ENCODE measurements at regions not wholly inside any gene's neighbourhood (a gene's known extent, or its start where the extent isn't known, plus 50 kb on each side); places are given as distances from the start of the nearest gene placed in this dataset.

GRCh38 chr10:128929767-128930166 lies 537.3 kb upstream of the MGMT start:
- no peak for TF ChIP-seq POLR2A (IDR thresholded peaks at IDR 0.05; ENCODE audit: low read length)
- TF ChIP-seq GATA1 (IDR thresholded peaks at IDR 0.05; ENCODE audit: low read depth, low read length) = no peak

Measured in erythroblast (primary cell).